GM21360 (cell line): ENCODE measurements at regions not wholly inside any gene's neighbourhood (a gene's known extent, or its start where the extent isn't known, plus 50 kb on each side); places are given as distances from the start of the nearest gene placed in this dataset.

Source experiments
- ATAC-seq: cut with Tn5 transposase; IDR thresholded peaks from one replicate; pipeline ENCODE4 v1.9.1; 2021; ENCODE audit warnings: mild to moderate bottlenecking, moderate library complexity; ENCODE audit not compliant: unreplicated experiment

DNA sequence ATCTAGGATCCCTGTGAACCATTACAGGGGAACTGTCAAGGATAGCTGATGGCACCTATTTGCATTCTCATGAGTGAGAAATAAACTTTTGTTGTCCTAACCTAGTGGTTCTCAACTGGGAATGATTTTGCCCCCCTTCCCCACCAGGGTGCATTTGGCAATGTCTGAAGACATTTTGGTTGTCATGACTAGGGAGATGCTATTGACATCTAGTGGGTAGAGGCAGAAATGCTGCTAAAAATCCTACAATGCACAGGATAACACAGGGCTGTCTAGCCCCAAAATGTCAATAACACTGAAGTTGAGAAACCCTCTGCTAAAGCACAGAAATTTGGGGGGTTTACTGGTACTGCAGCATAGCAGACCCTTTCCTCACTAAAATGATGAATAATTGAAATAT is 140.9 kb upstream of the SRRM4 start:
- ATAC-seq, result no peak

DNA sequence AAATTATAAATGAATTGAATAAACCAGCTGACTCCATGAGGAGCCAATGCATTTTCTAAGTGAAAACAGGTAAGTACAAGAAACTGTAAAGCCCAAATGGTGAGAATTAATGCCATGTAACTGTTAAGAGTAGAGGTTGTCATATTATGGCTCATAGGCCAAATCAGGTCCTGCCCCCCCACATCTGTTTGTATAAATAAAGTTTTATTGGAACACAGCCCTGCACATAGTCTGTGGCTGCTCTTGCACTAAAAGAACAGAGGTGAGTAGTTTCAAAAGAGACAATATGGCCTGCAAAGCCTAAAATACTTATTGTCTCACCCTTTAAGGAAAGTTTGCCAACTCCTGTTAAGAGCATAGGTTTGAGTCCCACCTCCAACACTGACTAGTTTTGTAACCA is 140.5 kb upstream of the SRRM4 start:
- ATAC-seq, result no peak

GRCh38 chr12:118841588-118841987 is 139.8 kb upstream of the SRRM4 start:
- ATAC-seq, result no peak

GRCh38 chr12:118842866-118843265 is 138.5 kb upstream of the SRRM4 start:
- no peak for ATAC-seq

- ATAC-seq, result no peak
Measured at GRCh38 chr12:118846416-118846815, 134.9 kb upstream of the SRRM4 start.

GRCh38 chr12:118850244-118850825 is 131.0 kb upstream of the SRRM4 start:
- ATAC-seq, result no peak

GRCh38 chr12:118851891-118852290 is 129.4 kb upstream of the SRRM4 start:
- ATAC-seq, result no peak

DNA sequence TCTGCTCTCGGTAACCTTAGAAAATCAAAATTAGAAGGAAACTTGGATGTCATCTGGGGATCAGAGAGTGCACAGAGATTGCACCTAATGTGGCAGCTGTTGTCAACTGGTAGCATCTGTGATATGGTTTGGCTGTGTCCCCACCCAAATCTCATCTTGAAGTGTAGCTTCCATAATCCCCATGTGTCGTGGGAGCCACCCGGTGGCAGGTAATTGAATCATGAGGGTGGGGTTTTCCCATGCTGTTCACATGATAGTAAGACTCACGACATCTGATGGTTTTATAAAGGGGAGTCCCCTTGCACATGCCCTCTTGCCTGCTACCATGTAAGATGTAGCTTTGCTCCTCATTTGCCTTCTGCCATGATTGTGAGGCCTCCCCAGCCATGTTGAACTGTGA is 127.7 kb upstream of the SRRM4 start:
- no peak for ATAC-seq

GRCh38 chr12:118855858-118856257 is 125.5 kb upstream of the SRRM4 start:
- no peak for ATAC-seq

DNA sequence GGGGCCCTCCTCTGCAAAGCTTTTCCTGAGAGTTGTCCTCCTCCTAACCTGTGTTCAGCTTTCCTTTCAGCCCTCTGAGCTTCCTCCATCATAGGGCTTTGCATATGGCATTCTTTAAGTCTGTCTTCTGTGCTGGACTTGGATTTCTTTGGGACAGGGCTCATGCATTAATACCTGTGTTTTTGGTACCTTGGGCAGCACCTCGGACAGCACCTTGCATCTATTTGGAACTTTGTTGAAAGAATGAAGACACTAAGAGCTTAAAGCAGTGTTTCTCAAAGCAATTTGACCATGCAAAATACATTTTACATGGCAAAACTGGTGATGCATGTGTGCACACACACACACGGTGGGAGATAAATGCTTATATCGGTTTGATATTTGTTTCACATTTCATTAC is 115.0 kb upstream of the SRRM4 start:
- no peak for ATAC-seq

DNA sequence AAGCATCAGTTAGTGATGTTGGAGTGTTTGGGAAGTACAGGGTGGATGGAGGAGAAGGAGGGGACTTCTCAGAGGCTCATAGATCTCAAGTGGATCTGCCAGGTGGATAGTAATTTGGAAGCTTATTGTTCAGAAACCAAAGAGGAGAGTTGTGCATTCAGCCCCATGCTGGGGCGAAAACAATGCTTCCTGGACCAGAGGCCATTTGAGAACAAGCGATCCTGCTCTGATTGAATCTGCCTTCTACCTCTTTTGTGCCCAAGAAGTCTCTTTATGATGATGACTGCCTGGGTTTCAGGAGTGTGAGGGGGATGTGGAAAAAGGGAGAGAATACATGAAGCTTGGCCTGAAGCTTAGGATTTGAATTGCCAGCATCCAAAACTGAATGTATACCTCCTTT is 110.8 kb upstream of the SRRM4 start:
- ATAC-seq, result no peak

GRCh38 chr12:118874698-118875548 is 106.4 kb upstream of the SRRM4 start:
- no peak for ATAC-seq

- no peak for ATAC-seq
Measured at GRCh38 chr12:118880720-118881493, 100.4 kb upstream of the SRRM4 start.

DNA sequence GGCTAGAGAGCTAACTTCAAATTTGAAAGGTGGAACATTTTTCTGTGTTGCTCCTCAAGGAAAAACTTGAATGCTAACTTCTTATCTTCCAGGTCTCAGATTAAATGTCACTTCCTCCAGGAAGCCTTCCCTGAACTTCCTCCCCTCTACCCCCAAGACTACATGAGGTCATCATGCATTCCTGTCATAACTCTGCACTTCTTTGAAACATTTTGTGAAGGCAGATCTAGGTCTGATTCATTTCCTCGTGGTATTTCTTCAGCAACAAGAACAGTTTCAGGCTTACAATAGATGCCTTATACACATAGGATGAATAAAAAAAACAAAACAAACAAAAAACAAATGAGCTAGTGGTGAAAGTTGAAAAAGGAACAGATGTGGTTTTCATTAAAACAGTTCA is 97.1 kb upstream of the SRRM4 start:
- no peak for ATAC-seq

- no peak for ATAC-seq
Measured at GRCh38 chr12:118900993-118901392, 80.3 kb upstream of the SRRM4 start.

- no peak for ATAC-seq
Measured at GRCh38 chr12:118908811-118909210, 72.5 kb upstream of the SRRM4 start.

- no peak for ATAC-seq
Measured at GRCh38 chr12:118912697-118913270, 68.6 kb upstream of the SRRM4 start.

GRCh38 chr12:118921761-118922160 is 59.6 kb upstream of the SRRM4 start:
- no peak for ATAC-seq

DNA sequence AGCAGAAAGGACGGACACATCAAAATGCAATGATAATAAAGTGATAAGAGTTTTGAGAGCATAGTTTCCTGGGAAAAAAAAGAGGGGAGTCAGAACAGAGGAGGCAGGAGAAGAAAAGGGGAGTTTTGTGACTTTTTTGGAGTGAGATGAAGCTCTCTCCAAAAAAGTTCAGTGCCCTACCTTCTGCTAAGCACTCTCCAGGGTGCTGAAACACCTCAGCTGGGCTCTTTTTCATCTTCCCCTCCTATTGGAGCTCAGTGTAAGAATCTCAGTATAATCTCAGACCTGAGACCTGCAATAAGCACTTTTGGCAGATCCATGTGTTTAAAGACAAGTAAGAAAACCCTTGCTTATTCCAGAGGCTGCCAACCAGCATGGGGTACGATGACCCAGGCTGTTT is 58.9 kb upstream of the SRRM4 start:
- ATAC-seq, result no peak

DNA sequence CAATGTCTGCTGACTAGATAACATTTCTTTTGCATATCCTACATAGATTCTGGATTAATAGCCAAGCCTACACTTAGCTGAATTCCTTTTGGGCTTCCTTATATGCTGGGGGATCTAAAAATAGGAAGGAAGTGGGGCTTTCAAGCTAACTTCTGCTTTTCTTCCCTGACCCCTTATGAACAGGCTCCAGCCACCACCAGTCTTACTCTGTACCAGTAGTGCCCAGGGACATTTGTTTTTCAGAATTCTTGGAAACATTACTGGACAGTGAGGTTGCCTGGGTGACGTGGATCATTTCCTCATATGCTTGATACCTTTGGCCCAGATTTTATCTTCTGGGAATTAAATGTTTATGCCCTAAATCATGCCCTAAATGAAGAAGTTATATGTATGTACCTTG is 55.9 kb upstream of the SRRM4 start:
- ATAC-seq, result no peak

DNA sequence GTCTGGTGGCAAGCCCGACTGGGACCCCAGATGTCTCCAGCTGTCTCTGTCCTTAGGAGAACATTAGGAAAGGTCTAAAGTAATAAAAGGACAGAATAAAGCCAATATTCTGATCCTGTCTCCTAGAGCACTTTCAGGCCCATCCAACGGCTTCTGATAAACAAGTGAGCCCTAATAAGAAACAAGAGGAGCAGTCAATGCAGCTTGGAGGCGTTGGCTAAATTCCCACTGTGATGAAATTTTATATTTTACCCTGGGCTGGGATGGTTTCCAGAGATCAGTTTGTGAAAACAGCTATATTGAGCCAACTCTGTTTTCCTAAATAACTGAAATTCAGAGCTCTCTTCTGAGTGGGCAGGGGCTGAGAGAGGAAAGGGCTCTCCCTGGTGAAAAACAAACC is 55.5 kb upstream of the SRRM4 start:
- ATAC-seq, result no peak
